ENCODE measurements at regions not wholly inside any gene's neighbourhood (a gene's known extent, or its start where the extent isn't known, plus 50 kb on each side); places are given as distances from the start of the nearest gene placed in this dataset.

GRCh38 chr2:212929971-212930370, 221.4 kb downstream of the IKZF2 start:
- ATAC-seq (ENCODE audit: insufficient number of reproducible peaks, low FRiP score, low read depth) = no peak
- Histone ChIP-seq H3K4me3 (no peak overlapping the region), H3K27me3 (replicated peaks; ENCODE audit: insufficient read depth) (no peaks in the 10 kb centered on the region), H3K9me3 (no peaks in the 10 kb centered on the region), H3K4me1 (ENCODE audit: control insufficient read depth in 1 of 2, low read depth in 2 of 2) (peaks cover 0 to 3% of the 10 kb centered on the region in 2 donors), H3K27ac (no peak overlapping the region), H3K36me3 (no peaks in the 10 kb centered on the region)
- DNase-seq (ENCODE audit: low spot score) = no peak
- TF ChIP-seq CTCF (IDR thresholded peaks at IDR 0.05) = no peak

- Histone ChIP-seq H3K4me3 (no peak overlapping the region), H3K36me3 (no peaks in the 10 kb centered on the region), H3K27me3 (replicated peaks; ENCODE audit: insufficient read depth) (no peaks in the 10 kb centered on the region), H3K27ac (no peak overlapping the region), H3K4me1 (ENCODE audit: control insufficient read depth in 1 of 2, low read depth in 2 of 2) (peaks cover 0 to 3% of the 10 kb centered on the region in 2 donors), H3K9me3 (no peaks in the 10 kb centered on the region)
- ATAC-seq (ENCODE audit: insufficient number of reproducible peaks, low FRiP score, low read depth) (no peak), DNase-seq (ENCODE audit: low spot score) (no peak)
- no peak for TF ChIP-seq CTCF (IDR thresholded peaks at IDR 0.05)
Measured at GRCh38 chr2:212929116-212929515, 222.3 kb downstream of the IKZF2 start.

- DNase-seq (ENCODE audit: low spot score) (no peak), ATAC-seq (ENCODE audit: insufficient number of reproducible peaks, low FRiP score, low read depth) (no peak)
- Histone ChIP-seq H3K36me3 (no peaks in the 10 kb centered on the region), H3K27me3 (replicated peaks; ENCODE audit: insufficient read depth) (no peaks in the 10 kb centered on the region), H3K27ac (no peak overlapping the region), H3K4me1 (ENCODE audit: control insufficient read depth in 1 of 2, low read depth in 2 of 2) (peaks cover 0 to 3% of the 10 kb centered on the region in 2 donors), H3K4me3 (no peak overlapping the region), H3K9me3 (no peaks in the 10 kb centered on the region)
- no peak for TF ChIP-seq CTCF (IDR thresholded peaks at IDR 0.05)
Measured at GRCh38 chr2:212928681-212929080, 222.7 kb downstream of the IKZF2 start.

- Histone ChIP-seq H3K4me1 (ENCODE audit: control insufficient read depth in 1 of 2, low read depth in 2 of 2) (peaks cover 0 to 3% of the 10 kb centered on the region in 2 donors), H3K27ac (no peak overlapping the region), H3K4me3 (no peak overlapping the region), H3K9me3 (no peaks in the 10 kb centered on the region), H3K36me3 (no peaks in the 10 kb centered on the region), H3K27me3 (replicated peaks; ENCODE audit: insufficient read depth) (no peaks in the 10 kb centered on the region)
- DNase-seq (ENCODE audit: low spot score) (no peak), ATAC-seq (ENCODE audit: insufficient number of reproducible peaks, low FRiP score, low read depth) (no peak)
- no peak for TF ChIP-seq CTCF (IDR thresholded peaks at IDR 0.05)
Measured at GRCh38 chr2:212926940-212927339, 224.5 kb downstream of the IKZF2 start.

- ATAC-seq (ENCODE audit: insufficient number of reproducible peaks, low FRiP score, low read depth) (no peak), DNase-seq (ENCODE audit: low spot score) (no peak)
- H3K36me3 ChIP-seq = no peaks in the 10 kb centered on the region
- TF ChIP-seq CTCF (IDR thresholded peaks at IDR 0.05) = no peak
- H3K27ac ChIP-seq = no peak overlapping the region
- H3K27me3 ChIP-seq (replicated peaks; ENCODE audit: insufficient read depth) = no peaks in the 10 kb centered on the region
- H3K9me3 ChIP-seq = no peaks in the 10 kb centered on the region
- H3K4me3 ChIP-seq = no peak overlapping the region
- peaks cover 0 to 3% of the 10 kb centered on the region in 2 donors for H3K4me1 ChIP-seq (ENCODE audit: control insufficient read depth in 1 of 2, low read depth in 2 of 2)
Measured at GRCh38 chr2:212923393-212923792, 228.0 kb downstream of the IKZF2 start.
